Amniotic stem cell (primary cell): ENCODE measurements at regions not wholly inside any gene's neighbourhood (a gene's known extent, or its start where the extent isn't known, plus 50 kb on each side); places are given as distances from the start of the nearest gene placed in this dataset.
"Not testable (repeated sequence)": the region's sequence is repeated elsewhere in the genome, so short reads cannot be mapped to it uniquely, and the experiment has no call there.

ENCODE experiments used
- DNase-seq: peaks from one replicate; lab custom pipeline; 2025; lab: John Stamatoyannopoulos, UW

GRCh38 chr3:110618512-110619226 is 452.9 kb upstream of the NECTIN3 start:
- DNase-seq = no peak

GRCh38 chr3:110620118-110620517 is 451.5 kb upstream of the NECTIN3 start:
- DNase-seq = no peak

- DNase-seq = no peak
Measured at GRCh38 chr3:110623571-110623970, 448.0 kb upstream of the NECTIN3 start.

- DNase-seq = no peak
Measured at GRCh38 chr3:110624576-110624975, 447.0 kb upstream of the NECTIN3 start.

- no peak for DNase-seq
Measured at GRCh38 chr3:110625201-110625747, 446.3 kb upstream of the NECTIN3 start.

GRCh38 chr3:110626652-110627111 is 444.9 kb upstream of the NECTIN3 start:
- not testable (repeated sequence) for DNase-seq

GRCh38 chr3:110628650-110629301 is 442.8 kb upstream of the NECTIN3 start:
- DNase-seq = no peak

GRCh38 chr3:110629917-110630316 is 441.7 kb upstream of the NECTIN3 start:
- DNase-seq = no peak

GRCh38 chr3:110644203-110644602 is 427.4 kb upstream of the NECTIN3 start:
- DNase-seq = no peak

- no peak for DNase-seq
Measured at GRCh38 chr3:110646055-110646454, 425.6 kb upstream of the NECTIN3 start.

GRCh38 chr3:110646496-110646895 is 425.1 kb upstream of the NECTIN3 start:
- DNase-seq = no peak

- DNase-seq = no peak
Measured at GRCh38 chr3:110647586-110647985, 424.0 kb upstream of the NECTIN3 start.

- no peak for DNase-seq
Measured at GRCh38 chr3:110650741-110651140, 420.9 kb upstream of the NECTIN3 start.

GRCh38 chr3:110654843-110655502 is 416.6 kb upstream of the NECTIN3 start:
- DNase-seq = no peak

- DNase-seq = no peak
Measured at GRCh38 chr3:110656394-110657025, 415.1 kb upstream of the NECTIN3 start.

- DNase-seq = no peak
Measured at GRCh38 chr3:110664148-110664547, 407.5 kb upstream of the NECTIN3 start.

GRCh38 chr3:110666495-110666894 is 405.1 kb upstream of the NECTIN3 start:
- DNase-seq = no peak

- DNase-seq = no peak
Measured at GRCh38 chr3:110667216-110667615, 404.4 kb upstream of the NECTIN3 start.

- no peak for DNase-seq
Measured at GRCh38 chr3:110670407-110670806, 401.2 kb upstream of the NECTIN3 start.

- DNase-seq = no peak
Measured at GRCh38 chr3:110677506-110677905, 394.1 kb upstream of the NECTIN3 start.

- DNase-seq = no peak
Measured at GRCh38 chr3:110679285-110679684, 392.3 kb upstream of the NECTIN3 start.

GRCh38 chr3:110680450-110680849 is 391.2 kb upstream of the NECTIN3 start:
- DNase-seq = no peak
